Gastroesophageal sphincter (tissue), 4 donors: ENCODE measurements at regions not wholly inside any gene's neighbourhood (a gene's known extent, or its start where the extent isn't known, plus 50 kb on each side); places are given as distances from the start of the nearest gene placed in this dataset.

Experiments used
- ATAC-seq: fragments of 150-250 bp; one replicate; pipeline ENCODE4 v1.9.1; 2016; ENCODE audit warnings: mild to moderate bottlenecking, moderate library complexity
- H3K27ac ChIP-seq, 4 donors: fragments of 200-600 bp; sonication (generic) in 3 of 4; 1 replicate in 3 of 4; 2 replicates in 1 of 4; pipeline ENCODE4 v1.5.1; 2016 to 2019
- H3K27me3 ChIP-seq: fragments of 200-600 bp; sonication (generic); one replicate; pipeline ENCODE4 v1.5.1; 2019
- H3K36me3 ChIP-seq, 2 donors: fragments of 200-600 bp; sonication (generic); one replicate each; pipeline ENCODE4 v1.5.1; 2019; ENCODE audit warnings: control low read depth in 1 of 2
- H3K4me1 ChIP-seq, 3 donors: fragments of 200-600 bp; sonication (generic); 1 replicate in 2 of 3; 2 replicates in 1 of 3; pipeline ENCODE4 v1.5.1; 2016 to 2019; ENCODE audit warnings: control low read depth in 2 of 3
- H3K4me3 ChIP-seq, 2 donors: fragments of 200-600 bp; sonication (generic); one replicate each; pipeline ENCODE4 v1.5.1; 2019; ENCODE audit warnings: mild to moderate bottlenecking in 1 of 2, moderate library complexity in 1 of 2
- H3K9me3 ChIP-seq, 3 donors: fragments of 200-600 bp; sonication (generic); one replicate each; pipeline ENCODE4 v1.5.1; 2017 to 2019; ENCODE audit warnings: control low read depth in 2 of 3
- CTCF ChIP-seq, 4 experiments: fragments of 200-600 bp in 2 of 4; fragments of 450-650 bp in 2 of 4; sonication (generic) in 1 of 4; IDR thresholded peaks; one replicate each; pipeline ENCODE4 v1.5.1; 2017 to 2019; ENCODE audit warnings: antibody characterized with exemption in 4 of 4, mild to moderate bottlenecking in 2 of 4, moderate library complexity in 2 of 4
- EP300 ChIP-seq: sonication (generic); formaldehyde crosslinking; IDR thresholded peaks from one replicate; pipeline ENCODE4 v1.6.1; 2017; ENCODE audit warnings: antibody characterized with exemption, mild to moderate bottlenecking
- POLR2A ChIP-seq, 2 donors: fragments of 450-650 bp; IDR thresholded peaks; one replicate each; pipeline ENCODE4 v1.6.1; 2017; ENCODE audit warnings: antibody characterized with exemption in 2 of 2, mild to moderate bottlenecking in 2 of 2, moderate library complexity in 1 of 2
- POLR2AphosphoS5 ChIP-seq: sonication (generic); formaldehyde crosslinking; IDR thresholded peaks from one replicate; pipeline ENCODE4 v1.6.1; 2017; ENCODE audit warnings: antibody characterized with exemption
- WGBS, 2 donors: methylation state at CpG; one replicate each; pipeline ENCODE4 v1.1.5; 2018; ENCODE audit warnings: low coverage in 1 of 2; 5-methylcytosine and 5-hydroxymethylcytosine counted together

GRCh38 chr16:54421220-54421619 is 134.6 kb upstream of the IRX3 start:
- no peaks in the 10 kb centered on the region for H3K36me3 ChIP-seq
- no peak overlapping the region for H3K27ac ChIP-seq
- 71 to 100% methylated on average over 1 of the region's 1 CpG for WGBS, 2 donors
- H3K27me3 ChIP-seq: peaks cover 11% of the 10 kb centered on the region
- H3K9me3 ChIP-seq: peaks cover 0 to 2% (median 0%) of the 10 kb centered on the region in 3 donors
- H3K4me1 ChIP-seq: no peaks in the 10 kb centered on the region
- TF ChIP-seq POLR2AphosphoS5 (no peak), POLR2A (IDR thresholded peaks at IDR 0.05) (no peak), CTCF (IDR thresholded peaks at IDR 0.05) (no peak), EP300 (no peak)
- ATAC-seq: no peak
- H3K4me3 ChIP-seq: no peak overlapping the region

- 67 to 70% methylated on average over 3 of the region's 3 CpGs for WGBS, 2 donors
- Histone ChIP-seq H3K27me3 (peaks cover 22% of the 10 kb centered on the region), H3K4me3 (no peak overlapping the region), H3K4me1 (no peaks in the 10 kb centered on the region), H3K27ac (no peak overlapping the region), H3K36me3 (no peaks in the 10 kb centered on the region), H3K9me3 (peaks cover 0 to 9% (median 0%) of the 10 kb centered on the region in 3 donors)
- ATAC-seq: no peak
- TF ChIP-seq POLR2AphosphoS5 (no peak), POLR2A (IDR thresholded peaks at IDR 0.05) (no peak), EP300 (no peak), CTCF (IDR thresholded peaks at IDR 0.05) (no peak)
These were observed 132.3 kb upstream of the IRX3 start for GRCh38 chr16:54418903-54419302.

- TF ChIP-seq POLR2AphosphoS5: no peak
- TF ChIP-seq CTCF (IDR thresholded peaks at IDR 0.05): no peak
- no peak for TF ChIP-seq POLR2A (IDR thresholded peaks at IDR 0.05)
- no peak for TF ChIP-seq EP300
- Histone ChIP-seq H3K27me3 (peaks cover 32% of the 10 kb centered on the region), H3K36me3 (no peaks in the 10 kb centered on the region), H3K9me3 (peaks cover 0 to 9% (median 0%) of the 10 kb centered on the region in 3 donors), H3K4me3 (no peak overlapping the region), H3K27ac (no peak overlapping the region), H3K4me1 (no peaks in the 10 kb centered on the region)
- no peak for ATAC-seq
- 40 to 50% methylated on average over 2 of the region's 2 CpGs for WGBS, 2 donors
These were observed 130.8 kb upstream of the IRX3 start for GRCh38 chr16:54417384-54417783.

GRCh38 chr16:54414671-54415070 is 128.1 kb upstream of the IRX3 start:
- TF ChIP-seq POLR2AphosphoS5: no peak
- no peak for TF ChIP-seq CTCF (IDR thresholded peaks at IDR 0.05)
- TF ChIP-seq POLR2A (IDR thresholded peaks at IDR 0.05): no peak
- TF ChIP-seq EP300: no peak
- Histone ChIP-seq H3K27me3 (peaks cover 59% of the 10 kb centered on the region), H3K36me3 (no peaks in the 10 kb centered on the region), H3K4me3 (no peak overlapping the region), H3K4me1 (peaks cover 0 to 6% (median 0%) of the 10 kb centered on the region in 3 donors), H3K27ac (no peak overlapping the region), H3K9me3 (peaks cover 0 to 9% (median 0%) of the 10 kb centered on the region in 3 donors)
- WGBS, 2 donors: 86% methylated on average over 5 of the region's 7 CpGs; no CpG with 5 or more reads in 1 of the 2 donors
- no peak for ATAC-seq

GRCh38 chr16:54412777-54413455 is 126.3 kb upstream of the IRX3 start:
- Histone ChIP-seq H3K27ac (no peak overlapping the region), H3K4me3 (no peak overlapping the region), H3K9me3 (peaks cover 0 to 9% (median 0%) of the 10 kb centered on the region in 3 donors), H3K27me3 (peaks cover 62% of the 10 kb centered on the region), H3K36me3 (no peaks in the 10 kb centered on the region), H3K4me1 (peaks cover 0 to 6% (median 0%) of the 10 kb centered on the region in 3 donors)
- no peak for ATAC-seq
- 17 to 28% methylated on average over 3 to 7 of the region's 7 CpGs for WGBS, 2 donors
- TF ChIP-seq POLR2A (IDR thresholded peaks at IDR 0.05): no peak
- no peak for TF ChIP-seq EP300
